Right hindlimb (tissue), 1 donor: ENCODE measurements at regions not wholly inside any gene's neighbourhood (a gene's known extent, or its start where the extent isn't known, plus 50 kb on each side); places are given as distances from the start of the nearest gene placed in this dataset.

ENCODE experiments used
- DNase-seq: peaks from one replicate; pipeline ENCODE4 v3.0.0-alpha.2; 2018

DNA sequence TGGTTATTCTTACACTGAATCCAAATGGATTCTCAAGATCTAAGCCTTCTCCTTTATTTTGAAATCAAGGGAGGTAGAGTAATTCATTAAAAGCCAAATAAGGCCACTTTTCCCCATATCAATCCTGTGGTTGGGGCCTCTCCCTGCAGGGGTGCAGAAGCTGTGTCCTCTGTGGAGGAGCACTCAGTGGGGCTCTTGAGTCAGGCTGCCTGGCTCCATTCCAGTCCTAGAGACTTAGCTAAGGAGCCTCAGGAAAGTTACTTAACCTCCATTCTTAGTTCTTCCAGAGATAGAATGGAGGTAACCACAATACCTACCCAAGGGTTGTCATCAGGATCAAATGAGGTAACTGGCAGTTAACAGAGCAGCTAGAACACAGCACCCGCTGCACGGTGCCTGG is 564.3 kb downstream of the CMPK2 start:
- no peak for DNase-seq

DNA sequence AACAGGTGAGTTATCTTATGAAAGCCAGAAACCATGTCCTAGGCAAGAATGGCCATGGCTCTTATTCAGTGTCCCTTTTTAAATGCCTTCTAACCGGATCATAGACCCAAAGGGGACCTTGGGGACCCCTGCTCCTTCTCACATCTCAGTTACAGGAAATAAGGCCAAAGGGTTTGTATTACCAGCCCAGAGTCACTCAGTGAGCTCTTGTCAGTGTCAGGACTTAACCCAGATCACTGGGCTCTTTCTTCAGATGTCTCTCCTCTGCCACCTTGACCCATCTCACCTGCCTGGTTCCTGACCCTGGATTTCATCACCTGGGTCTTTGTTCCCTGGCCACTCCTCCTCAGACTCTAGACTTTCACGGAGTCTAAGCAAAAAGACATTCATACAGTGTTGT is 556.7 kb downstream of the CMPK2 start:
- DNase-seq = no peak

DNA sequence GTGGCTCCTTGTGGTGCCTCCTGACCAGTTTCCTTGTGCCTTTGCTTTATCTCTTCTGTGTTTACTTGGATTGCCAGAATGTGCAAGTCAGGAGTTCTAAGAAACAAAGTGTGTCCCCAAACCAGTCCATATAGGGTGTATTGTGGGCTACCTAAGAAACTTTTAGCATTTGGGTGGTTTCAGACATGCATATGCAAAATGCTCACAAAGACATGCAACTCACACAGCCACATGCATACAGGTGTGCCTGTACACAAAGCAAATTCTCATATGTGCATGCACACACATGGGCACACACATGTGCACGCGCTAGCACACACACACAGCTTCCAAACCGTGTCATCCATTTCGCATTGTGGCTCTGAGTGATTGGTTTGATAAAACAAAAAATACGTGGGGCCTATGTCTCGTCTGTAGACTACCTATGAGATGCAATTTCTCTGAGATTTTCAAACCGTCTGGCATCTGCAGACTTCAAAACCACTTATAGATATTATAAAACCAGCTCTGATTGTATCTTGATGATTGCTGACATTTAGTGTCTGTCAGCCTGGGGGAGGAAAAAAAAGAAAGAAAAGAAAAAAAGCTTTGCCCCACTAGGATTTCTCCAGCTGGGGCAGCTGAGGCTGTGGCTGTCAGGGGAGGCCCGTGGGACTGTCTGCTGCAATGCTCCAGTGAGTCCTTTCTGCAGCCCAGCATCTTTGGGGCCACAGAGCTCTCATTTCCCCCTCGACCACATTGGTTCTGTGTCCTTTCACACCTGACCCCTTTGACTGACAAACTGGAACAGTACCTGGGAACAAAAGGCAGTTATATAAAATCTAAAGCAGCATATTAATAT is 556.1 kb downstream of the CMPK2 start:
- no peak for DNase-seq

DNA sequence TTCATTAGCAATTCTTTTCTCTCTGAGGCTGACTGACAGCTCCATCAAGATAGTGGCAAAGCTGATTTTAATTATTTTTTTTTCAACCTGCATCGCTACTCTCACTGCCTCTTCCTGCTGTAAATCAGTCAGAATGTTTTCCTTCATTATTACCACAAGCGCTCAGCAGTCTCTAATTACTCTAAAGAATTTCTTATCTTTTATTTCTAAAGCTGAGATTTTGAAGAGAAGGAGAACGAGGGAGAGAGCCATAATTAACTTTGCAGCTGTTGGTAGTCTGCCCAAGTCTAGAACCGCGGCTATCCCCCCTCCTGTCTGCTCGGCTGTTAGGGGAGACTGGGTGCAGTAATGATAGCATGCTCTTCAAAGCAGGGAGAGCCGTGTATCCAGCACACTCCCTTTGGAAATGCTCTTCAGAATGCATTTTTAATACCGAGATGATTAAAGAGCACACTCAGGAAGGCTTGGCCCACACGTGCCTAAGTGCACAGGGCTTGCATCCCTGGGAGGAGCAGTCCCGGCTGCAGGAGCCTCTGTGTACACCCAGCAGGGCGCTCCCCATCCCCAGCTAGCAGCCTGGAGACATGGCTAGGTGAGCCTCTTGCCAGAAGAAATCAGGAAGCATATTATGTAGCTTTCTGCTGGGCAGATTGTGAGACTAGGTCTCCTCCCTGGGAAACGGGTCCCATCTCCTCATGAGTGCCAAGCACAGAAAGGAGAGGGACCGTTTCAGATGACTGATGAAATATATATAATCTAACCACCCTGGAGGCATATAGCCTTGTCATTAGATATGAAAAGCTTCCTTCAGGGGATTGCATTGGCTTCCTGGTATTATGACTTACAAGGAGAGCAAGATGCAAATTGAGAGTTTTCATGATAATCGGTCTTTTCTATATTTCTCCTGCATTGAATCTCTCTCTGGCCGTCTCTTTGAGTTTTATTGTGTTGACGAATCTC is 555.2 kb downstream of the CMPK2 start:
- DNase-seq = peak; percentile 29

DNA sequence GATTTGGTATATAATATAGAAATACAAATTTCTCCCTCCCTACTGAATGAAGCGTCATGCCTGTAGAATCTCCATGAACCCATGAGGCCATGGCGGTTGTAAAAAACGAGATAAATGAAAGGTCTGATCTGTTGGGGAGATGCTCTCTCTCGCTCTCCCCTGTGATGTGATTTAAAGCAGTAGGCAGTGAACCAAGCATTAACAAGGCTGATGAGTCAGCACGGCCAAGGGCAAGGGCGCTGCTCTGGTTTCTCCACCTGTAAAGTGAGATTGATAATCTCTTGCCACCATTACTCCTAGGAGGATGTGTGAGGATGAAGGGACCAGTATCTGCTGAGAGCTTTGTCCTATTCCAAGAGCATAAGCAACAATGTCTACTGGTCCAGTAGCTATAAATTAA is 553.3 kb downstream of the CMPK2 start:
- DNase-seq = no peak

DNA sequence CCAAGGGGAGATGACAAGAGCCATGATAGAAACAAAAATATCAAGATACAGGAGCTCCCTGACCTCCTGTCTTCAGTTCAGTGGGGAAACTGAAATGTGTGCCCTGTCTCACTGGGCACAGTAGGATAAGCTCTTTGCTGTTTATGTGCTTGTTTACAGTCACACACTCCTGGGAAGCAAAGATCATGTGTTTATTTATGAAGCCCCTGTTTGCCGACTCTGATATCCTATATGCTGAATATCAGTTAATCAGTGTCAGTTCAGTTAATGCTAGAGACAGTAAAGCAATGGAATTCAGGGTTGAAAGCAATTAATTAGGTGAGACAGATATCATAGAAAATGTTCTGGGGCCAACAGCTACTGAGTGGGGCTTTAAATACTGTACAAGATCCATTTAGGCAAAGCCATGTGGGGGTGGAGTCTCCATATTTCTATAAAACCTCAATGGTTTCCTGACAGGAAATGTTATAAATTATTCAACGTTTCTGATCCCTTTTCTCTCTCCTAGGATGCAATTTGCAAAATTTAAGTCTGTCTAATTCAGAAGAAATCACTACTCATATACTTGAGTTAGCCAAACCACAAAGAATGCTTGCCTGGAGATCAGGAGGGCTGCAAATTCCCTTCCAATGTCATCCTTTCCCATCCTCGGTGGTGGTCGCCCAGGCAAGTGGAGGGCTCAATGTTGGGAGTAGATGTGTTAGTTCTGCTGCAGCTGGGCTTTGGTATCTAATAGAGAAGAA is 551.3 kb downstream of the CMPK2 start:
- DNase-seq = no peak

DNA sequence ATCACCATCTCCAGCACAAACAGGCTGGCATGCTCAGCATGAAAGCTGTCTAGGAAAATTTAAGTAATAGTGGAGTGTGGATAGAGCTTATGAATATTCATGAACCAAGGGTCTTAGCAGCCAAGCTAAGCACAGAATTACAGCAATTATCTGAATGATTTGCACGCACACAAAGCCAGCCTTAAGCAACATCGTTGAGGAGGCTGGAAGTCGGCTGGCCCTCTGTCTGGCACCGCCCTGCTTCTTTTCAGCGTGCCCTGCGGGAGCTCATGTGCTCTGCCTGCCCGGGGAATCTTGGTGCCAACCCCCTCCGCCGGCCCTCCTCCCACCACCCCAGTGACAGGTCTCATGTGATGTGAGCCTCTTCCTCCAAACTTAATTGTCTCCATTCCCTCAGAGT is 540.1 kb downstream of the CMPK2 start:
- no peak for DNase-seq

DNA sequence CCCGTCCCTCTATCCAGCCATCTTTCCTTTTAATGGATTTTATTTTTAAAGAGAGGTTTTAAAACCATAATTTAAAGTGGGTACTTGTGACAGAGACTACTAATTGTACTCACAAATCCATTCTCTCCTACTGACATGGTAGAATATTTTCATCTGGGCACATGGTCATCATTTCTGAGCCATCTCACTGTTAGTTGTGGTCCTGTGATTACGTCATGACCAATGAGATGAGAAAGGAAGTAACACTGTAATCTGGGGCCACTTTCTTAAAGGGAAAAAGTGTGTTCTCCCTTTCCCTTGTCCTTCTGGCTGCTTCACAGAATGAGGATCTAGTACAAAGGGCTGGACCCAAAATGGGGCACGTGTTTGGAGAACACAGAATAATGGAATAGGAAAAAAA is 538.7 kb downstream of the CMPK2 start:
- DNase-seq = no peak

DNA sequence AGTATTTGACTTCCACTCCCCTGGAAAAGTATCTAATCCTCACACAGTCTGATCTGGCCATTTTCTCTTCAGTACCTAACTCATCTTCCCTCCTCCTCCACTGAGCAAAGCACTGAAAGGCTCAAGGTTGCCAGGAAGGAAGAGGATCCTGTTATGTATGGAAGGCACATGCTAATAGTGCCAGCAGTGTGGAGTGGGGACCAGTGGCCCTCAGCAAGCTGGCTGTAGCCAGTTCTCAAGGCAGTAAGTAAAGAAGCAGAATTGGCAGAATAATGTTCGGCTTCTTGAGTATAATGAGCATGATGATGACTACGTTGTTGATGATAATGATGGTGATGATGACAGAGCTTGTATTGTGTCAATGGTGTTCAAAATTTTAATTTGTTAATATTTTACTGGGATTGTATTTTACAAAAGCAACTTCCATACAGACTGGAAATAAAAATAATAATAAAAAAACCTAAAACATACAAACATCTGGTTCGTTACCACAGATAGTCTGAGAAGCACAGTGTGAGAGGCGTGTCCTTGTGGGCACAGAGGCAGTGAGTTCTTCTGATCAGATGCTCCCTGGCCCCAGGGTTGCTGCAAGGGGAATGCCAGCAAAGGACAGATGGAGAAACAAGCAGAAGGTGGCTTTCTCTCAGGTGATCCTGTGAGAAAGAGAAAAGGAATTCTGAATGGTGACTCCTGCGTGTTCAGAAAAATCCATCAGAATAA is 528.8 kb downstream of the CMPK2 start:
- DNase-seq = no peak

DNA sequence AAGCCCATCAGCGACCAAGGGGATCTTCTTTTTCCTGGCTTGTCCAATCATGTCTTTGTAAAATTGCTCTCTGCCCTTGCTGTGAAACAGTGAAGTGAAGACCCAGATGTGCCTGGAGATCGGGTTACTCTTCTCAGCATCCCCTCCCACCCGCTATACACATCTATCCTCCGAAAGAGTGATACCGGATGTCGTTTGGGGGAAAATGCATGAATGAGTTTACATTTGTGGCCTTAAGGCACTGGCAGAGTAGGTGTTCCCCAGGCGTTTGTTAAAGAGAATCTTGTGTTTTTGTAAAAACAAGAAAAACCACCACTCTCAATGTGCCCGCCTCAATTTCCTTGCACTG is 528.3 kb downstream of the CMPK2 start:
- no peak for DNase-seq

DNA sequence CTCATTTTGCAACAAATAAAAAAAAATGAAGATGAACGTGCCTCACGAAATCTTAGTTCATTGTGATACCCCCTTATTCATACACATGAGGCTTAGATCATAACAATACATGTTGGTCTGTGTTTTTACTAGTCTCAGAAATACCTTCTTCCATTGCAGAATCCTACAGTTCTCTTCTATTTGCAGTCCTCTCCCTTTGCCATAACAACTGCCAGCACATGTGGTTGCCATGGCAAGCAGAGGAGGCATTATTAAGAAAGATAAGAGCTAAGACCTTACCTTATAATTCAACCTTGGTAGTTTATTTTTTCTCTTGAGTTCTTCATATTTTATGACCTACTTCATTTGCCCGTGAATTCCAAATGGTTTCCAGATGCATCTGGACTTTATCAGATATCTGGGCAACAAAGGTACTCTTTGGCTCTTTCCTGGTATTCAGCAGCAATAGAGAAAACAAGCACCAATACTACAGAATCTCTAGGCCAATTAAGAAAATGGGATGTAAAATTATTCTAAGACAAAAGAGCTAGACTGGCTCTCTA is 524.0 kb downstream of the CMPK2 start:
- no peak for DNase-seq

DNA sequence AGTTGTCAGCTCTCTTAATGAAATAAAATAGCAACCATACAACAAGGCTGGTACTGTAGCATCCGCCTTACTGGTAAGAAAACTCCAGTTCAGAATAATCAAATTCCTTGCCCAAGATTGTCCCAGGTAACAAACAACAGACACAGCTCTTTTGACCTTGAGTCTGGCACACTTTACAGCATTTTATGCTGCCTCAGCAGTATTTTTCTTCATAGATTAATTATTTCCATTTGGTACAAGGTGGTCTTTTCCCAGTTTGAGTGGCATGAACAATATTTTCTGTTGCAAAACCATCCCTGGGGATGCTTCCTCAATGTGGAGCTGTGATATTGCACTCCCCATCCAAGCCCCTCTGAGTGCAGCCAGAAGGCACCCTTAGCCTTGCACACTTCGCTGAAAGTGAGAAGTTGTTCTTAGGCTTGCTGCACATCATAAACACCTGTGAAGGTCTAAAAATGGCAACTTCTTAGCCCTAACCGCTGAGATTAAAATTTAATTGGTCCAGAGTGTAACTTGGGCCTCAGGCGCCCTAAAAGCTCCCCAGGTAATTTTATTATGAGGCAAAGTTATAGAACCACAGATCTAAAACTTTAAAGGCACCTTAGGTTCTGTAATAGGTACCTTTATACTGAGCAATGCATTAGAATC is 523.3 kb downstream of the CMPK2 start:
- DNase-seq = no peak

DNA sequence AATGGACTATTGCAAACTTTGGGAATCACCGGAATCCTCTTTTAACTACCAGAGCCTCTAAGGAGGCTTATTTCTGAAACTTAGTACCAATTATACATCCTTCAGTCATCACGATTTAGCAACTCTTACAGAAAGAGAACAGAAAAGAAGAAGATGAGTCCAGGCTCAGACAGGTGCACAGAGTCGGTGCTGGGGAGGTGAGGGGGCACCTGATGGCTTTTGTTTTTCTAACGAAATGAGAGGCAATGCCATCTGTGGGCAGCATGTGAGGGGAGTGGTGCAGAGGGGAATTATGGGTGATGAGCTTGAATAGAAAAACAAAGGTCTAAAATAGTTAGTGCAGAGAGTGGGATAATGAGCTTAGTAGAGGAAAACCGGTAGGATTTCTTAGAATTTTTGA is 522.6 kb downstream of the CMPK2 start:
- DNase-seq = no peak

DNA sequence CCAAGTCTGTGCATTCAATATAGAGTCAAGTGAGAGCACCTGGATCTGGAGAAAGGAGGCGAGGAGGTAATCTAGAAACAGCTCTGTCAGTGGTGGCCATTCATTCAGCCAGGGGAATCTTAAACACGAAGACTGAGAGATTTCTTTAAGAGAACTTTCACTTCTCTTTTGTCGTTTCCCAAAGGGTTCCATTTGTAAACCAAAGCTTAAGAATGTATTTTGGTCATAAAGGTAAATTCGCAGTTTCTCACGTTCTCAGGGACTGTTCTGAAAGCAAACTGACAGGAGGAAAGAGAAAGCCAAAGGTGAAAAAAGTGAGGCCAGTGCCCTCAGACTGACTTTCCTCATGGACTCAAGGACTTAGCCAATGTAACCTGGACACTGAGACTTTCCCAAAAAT is 513.5 kb downstream of the CMPK2 start:
- no peak for DNase-seq

DNA sequence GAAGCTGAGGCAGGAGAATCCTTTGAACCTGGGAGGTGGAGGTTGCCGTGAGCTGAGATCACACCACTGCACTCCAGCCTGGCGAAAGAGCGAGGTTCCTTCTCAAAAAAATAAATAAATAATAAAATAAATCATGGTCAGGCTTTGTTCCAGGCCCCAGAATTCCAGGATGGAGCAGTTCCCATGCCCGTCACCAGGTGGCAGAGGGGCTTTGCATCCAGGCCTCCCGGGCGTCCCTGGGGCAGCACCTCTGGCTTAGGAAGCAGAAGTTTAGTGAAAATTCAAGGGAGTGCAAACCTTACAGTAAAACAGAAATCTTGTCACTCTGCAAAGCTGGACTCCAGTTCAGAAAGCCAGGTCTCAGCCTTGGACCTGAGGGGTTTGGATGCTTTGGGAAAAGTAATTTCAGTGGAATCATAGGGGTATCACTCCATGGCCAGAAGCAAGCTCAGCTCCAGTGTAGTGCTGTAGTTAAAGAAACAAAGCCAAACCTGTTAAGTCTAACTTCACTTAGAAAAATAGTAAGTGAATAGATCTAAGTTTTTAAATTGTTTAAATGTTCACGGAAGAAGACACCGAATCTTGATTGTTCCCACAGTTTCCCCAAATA is 512.7 kb downstream of the CMPK2 start:
- DNase-seq = peak; percentile 48

DNA sequence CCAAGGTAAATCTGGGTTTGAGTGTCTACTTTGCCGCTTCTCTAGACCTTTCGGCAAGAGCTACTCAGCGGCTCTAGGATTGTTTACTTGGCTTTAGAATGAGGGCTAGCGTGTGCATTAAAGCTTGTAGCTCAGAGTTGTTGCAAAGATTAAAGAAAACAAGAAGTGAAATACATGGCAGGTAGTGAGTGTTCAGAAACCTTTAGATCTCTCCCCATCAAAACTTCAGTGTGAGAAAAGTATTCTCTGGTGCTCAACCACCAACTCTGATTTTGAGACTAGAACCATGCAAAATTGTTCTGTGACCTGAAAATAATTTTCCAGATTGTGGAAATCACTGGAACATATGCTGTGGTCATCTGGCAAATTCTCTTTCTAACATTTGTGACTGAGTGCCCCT is 512.0 kb downstream of the CMPK2 start:
- DNase-seq = no peak

DNA sequence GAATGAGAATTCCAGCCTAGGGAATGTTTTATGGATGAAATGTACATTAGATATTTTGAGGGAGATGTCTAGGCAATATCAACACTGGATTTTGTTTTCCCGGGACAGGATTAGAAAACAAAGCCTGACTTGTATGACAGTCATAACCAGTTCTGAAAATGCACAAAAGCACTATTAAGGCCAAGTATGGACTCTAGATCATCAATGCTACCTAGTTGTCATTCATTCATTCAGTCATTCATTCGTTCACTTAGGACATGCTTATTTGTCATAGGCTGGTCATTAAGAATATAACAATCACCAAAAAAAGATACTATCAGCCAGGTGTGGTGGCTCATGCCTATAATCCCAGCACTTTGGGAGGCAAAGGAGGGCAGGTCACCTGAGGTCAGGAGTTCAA is 511.2 kb downstream of the CMPK2 start:
- no peak for DNase-seq

DNA sequence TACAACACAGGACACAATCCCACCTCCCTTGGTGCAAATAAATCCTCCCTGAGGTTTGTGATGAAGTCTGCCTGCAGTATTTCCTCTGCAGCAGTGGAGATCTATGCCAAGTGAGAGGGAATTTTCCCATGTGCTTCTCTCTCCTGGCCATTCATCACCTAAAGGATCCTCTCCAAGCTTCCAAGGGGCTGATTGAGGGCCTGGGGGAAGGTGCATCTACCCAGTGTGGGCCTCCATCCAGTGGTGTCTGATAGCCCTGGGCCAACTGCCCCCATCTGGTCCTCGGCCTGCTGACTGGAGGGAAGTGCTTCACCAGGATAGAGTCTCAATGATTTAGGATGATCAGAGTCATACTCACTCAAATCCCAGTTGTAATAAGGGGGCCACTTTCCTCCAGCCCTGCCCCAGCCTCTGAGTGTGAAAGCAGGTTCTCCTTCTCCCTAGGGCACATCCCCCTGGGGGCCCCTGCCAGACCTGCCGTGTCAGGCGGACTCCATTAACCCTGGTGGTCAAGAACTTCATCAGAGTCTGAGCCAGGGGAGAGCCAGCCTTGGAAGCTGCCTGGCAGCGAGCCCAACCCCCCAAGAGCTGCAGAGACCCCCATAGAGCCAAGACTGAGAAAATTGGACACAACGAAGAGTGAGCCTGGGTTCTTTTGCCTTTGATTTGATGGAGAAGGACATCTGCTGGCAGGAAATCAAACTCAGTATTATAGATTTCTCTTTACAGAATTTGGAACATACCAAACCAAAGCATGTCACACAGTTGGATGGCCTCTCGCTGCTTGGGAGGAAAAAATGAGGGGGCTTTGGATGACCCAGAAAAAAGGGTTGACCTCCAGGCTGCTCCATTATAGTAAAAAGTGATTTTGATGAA is 509.6 kb downstream of the CMPK2 start:
- no peak for DNase-seq

DNA sequence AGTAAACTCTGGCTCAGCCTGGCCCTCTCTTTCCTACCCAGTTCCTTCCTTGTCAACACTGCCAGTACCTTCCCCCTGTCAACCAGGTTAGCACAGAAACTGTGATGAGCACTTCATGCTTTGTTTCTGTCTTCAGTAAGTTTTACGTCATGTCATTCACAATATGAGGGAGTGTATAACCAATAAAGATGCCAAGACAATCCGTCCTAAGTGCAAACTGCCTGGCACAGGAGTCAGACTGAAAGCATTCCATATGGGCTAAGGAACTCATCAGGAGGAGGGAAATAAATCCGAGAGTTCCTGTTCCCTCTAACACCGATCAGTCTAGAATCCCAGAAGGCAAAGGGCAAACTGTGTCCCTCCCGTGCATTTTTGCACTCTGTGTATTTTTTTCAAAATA is 507.2 kb downstream of the CMPK2 start:
- no peak for DNase-seq

DNA sequence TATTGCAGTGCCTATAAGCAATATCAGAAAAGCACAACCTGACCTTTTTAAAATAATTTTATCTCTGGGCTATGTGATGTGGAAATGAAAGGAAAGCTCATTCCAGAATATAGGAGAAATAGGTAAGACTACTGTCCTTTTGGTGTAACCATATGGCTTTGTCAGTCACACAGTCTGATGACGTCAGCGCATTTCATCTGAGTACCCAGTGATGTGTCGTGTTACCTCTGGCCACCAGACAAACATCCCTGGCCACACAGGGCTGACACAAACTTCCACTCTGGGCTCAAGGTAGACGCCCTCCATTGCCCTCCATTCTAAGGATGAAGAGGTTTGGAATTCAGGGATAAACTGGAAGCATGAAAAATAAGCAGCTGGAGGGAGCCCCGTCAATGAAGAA is 506.7 kb downstream of the CMPK2 start:
- DNase-seq = no peak
